Hematopoietic multipotent progenitor cell treated with erythropoietin and hydrocortisone succinate and interleukin-3 and kit ligand, for 8 days (in vitro differentiated cells): ENCODE measurements at regions not wholly inside any gene's neighbourhood (a gene's known extent, or its start where the extent isn't known, plus 50 kb on each side); places are given as distances from the start of the nearest gene placed in this dataset.
"Not testable (repeated sequence)": the region's sequence is repeated elsewhere in the genome, so short reads cannot be mapped to it uniquely, and the experiment has no call there.

Experiments
- DNase-seq: peaks from one replicate; pipeline ENCODE4 v3.0.0-alpha.2; 2015

DNA sequence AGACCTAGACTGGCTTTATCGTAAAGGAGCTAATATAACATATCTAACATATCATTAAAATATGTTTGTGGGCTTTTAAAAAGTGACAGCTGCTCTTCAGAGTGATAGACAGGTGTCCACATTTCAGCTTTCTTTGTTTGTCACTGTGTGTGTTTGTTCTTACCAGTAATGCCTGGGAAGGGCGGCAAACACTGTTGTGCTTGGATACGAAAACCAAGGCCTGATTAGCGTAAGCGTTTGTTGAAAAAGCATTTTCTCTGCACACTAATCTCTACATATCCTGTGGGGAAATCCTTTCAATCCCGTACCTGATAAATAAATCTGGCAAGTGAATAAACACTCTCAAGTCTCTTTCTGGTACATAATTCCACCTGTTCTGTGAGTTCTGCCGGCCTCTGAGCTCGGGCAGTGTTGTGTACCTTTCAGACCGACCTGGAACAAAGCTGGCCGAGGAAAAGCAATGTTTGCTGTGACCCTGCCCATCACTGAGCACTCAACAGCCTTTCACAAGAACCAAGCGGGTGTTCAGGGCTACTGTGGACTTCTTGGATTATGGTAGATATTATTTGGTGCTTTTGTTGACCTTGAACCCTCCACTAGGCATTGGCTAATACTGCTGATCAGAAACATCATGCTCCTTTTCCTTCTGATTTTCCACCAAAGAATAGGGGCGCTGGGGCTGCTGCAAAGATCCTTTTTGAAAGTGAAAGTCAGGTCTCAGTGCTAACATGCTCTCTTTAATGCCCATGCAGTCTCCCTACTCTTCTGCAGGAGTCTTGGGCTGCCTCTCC lies 100.4 kb downstream of the CD83 start:
- DNase-seq = no peak

DNA sequence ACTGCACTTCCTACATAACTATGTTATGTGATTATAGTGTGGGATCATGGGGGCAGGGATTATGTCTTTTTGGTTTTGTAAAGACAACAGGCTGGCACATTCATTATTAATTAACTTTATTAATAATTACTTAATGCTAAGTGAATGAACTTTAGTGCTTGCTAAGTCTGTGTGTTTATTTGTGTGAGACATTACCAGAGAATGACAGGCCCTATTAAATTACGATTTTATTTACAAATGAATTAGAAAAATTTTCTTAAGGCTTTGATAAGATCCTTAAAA lies 100.9 kb downstream of the CD83 start:
- no peak for DNase-seq

DNA sequence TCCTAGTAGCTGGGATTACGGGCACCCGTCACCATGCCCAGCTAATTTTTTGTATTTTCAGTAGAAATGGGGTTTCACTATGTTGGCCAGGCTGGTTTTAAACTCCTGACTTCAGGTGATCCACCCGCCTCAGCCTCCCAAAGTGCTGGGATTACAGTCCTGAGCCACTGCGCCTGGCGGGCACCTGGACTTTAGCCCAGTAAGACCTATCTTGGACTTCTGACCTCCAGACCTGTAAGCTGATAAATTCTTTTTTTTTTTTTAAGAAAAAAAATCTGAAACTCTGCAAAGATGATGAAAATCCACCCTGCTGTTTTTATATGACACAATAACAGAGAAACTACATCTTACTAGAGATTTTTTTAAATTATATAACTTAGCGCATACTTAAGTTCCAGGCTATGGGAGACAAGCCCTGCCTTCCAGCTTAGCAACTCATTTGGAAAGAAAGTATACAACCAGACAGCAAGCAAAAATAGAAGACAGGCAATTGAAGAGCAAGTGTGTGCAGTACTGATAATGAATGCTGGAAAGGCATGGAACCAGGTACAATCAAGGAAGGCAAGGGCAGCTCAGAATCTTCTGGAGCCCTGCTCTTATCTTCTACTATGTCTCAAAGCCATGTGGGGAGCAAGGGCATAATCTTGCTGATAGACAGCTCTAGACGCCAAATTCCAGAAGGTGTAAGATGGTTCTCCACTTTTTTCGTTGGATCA lies 104.2 kb downstream of the CD83 start:
- no peak for DNase-seq

DNA sequence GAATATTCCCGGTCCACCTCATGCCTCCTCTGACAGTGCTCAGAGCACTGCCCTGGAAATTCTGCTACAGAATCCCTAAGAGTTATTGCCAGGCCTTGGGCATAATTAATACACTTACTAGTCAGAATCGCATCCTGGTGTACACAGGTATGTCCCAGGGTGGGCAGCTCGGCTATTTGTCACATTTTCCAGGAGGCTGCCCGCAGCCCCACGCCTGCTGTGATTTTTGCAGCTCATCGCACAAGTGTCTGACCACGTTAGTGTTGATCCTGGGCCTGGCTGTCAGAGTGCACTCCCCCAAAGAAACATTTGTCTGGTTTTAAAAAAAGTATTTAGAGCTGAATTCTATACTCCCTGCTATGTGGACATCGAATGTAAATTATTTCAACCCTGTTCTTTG lies 105.4 kb downstream of the CD83 start:
- no peak for DNase-seq

DNA sequence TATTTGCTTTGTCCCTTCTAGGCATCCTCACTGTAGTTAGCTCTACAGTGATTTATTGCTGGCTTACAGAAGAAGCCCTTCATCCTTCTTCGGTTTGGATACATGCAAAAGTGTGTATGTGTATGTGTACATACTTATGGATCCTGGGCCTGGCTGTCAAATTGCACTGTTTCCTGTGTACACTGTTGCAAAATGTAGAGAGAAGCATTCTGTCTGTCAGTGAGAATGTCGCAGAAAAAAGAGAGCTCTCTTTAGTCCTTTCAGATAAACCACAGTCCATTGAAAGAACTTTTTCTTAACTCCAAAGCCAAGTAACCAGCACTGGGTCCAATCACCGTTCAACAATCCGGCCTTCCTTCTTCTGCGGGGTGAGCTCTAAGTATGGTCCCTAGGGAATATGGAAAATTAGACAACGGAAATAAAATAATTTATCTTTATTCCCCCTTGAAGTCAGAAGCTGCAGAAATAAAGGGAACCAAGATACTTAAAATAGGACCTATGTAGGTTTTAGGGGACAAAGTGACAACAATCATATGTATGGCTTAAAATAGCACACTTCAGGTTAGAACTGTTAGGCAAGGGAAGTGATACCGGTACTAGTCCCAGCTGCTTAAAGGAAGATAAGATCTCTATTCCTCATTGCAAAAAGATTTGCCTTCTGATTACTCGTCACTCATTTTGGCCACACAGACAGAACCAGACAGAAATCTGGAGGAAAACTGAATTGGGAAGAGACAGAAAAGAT lies 107.0 kb downstream of the CD83 start:
- no peak for DNase-seq

DNA sequence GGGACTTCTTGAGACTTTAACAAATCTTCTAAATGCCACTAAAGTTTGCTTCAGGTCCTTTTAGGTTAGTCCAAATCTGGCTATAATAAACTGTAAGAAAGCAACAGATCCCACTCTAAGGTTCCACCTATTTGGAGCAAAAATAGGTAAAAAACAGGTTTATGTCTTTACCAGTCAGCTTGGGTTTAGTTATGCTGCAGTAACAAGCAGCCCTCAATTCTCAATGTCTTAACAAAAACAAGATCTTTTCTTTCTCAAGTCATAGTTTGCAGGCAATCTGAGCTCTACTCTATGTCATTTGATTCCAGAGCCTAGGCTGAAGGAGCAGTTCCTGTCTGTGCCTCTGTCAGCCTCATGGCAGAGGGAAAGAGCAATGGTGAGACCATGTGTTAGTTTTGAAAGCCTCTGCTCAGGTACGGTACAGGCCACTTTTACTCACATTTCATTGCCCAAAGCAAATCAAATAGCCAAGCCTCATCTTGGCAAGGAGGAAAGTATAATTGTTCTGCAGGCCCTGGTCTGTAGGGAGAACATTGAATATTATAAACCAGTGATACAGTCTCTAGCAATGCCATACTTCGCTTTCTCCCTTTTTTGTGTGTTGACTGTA lies 108.6 kb downstream of the CD83 start:
- DNase-seq = no peak

DNA sequence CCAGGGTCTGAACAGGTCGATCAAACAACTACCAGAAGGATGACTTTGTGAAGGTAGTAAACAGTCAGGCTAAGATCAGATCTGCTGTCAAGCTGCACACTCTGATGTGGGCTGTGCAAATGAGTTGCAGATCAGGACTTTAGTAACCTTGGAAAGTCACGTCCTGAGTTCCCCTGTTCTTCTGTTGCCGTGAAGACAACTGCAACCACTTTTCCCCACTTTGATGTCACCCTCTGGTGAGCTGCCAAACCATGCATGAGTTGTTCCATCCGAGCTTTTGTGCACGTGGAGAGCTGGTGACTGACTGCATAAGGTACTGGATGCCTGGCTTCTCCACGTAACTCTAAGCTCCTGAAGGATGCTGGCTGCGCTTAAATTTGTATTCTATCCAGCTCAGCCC lies 111.0 kb downstream of the CD83 start:
- no peak for DNase-seq

DNA sequence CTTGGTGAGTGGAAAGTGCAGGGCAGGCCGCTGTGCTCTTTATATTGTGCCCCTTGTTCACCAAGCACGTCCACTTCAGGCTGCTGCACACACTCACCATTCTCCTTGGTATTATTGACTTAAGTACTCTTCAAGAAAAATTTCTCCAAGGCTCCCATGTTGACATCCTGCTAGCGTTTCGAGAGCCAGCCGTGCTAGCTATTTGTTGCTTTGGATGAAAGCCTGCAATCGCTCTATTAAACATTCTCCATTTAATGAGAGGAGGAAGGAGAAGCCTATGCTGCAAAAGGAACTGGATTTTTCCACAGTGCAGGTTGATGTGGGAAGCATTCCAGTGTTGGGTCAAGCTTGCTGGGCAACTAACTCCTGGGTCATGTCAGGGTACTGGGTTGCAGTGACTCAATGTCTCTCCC lies 113.5 kb downstream of the CD83 start:
- DNase-seq = no peak

DNA sequence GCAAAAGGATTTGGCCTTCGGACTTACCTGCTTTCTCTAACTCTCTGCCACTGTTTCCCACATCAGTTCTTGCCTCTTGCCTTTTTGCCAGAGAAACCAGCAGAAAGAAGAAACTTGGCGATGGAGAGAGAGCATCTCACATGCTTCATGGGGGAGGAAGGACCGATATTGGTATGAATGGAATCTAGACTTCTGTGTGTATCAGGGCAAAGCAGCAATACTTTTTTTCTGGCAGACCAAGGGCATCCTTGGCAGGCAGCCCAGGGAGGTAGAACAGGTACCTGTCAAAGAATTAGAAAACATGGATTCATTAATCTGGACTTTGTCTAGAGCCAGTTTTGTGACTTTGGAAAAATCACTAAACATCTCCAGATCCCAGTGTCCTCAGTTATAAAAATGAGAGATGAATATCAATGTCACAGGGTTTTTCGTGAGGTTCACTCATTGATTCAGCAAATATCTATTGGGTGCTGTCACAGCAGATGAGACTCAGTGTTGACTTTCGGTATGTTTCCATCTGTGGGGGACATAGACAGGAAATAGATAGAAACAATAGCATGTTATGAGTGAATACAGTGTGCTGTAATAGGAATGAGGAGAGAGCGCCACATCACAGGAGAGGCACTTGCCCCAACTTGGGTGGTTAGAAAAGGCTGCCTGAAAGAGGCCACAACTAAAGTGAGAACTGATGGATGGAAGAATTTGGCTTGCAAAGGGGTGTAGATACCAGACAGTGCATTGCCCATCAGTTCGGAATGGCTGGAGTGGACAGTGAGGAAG lies 114.1 kb downstream of the CD83 start:
- no peak for DNase-seq

DNA sequence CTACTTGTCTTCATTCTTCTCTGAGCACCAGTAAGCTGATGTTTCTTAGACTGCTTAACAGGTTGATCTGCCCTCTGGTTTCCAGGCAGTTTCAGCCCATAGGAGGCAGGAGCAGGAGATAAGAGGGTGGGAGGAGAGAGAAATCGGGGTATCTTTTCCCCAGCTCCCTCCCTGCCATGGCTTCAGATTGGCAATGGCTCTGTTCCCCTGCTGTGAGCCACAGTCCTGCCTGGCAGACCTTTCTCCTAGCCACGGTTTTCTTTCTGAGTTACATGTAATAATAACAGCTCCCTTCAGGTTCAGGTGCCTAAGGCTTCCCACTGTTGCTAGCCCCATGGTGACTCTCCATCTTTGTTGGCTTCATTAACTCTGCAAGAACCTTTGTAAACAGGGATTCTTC lies 115.3 kb downstream of the CD83 start:
- no peak for DNase-seq

DNA sequence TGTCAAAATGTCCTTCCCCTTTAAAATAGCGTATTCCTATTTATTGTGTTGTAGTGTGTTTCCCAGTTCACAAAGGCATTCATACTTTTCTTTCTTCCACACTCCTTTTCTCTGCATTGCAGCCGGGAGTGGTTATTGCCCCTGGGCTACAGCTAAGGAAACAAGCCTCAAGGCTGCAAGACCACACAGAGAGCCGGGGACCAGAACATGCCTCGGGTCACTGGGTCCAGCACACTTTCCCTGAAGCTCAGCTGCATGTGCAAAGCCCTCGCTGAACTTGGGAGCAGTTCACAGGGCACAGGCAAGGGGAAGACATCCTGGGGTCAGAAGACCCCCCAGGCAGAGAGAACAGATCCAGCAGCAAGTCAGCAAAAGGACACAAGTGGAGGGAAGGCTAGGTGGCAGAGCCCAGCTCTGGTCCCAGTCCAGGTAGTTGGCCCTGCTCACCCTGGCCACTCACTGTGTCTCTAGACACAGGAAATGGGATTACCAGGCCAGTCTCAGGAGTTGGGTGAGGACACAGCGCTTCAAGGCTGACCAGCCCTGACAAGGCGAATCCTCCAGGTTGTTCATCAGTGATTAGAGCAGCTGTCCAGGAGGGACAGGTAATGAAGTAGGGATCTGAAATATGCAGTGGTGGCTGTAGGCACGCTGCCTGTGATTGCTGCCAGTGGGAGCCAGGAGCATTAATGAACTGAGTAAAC lies 118.2 kb downstream of the CD83 start:
- DNase-seq = no peak

DNA sequence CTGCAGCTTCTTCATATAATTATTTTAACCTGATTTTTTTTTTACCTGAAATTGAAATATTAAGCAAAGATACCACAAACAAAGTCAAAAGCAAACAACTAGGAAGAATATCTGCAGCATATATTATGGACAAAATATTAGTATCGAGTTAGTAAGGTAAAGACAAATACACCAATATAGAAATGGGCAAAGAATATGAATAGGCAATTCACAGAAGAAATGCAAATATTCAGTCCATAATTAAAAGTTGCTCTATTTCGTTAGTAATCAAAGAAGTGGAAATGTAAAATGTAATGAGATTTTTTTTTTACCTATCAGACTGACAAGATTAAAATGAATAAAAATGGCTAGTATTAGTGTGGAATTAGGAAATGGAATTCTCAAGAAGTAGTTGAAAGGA lies 121.5 kb downstream of the CD83 start:
- no peak for DNase-seq

DNA sequence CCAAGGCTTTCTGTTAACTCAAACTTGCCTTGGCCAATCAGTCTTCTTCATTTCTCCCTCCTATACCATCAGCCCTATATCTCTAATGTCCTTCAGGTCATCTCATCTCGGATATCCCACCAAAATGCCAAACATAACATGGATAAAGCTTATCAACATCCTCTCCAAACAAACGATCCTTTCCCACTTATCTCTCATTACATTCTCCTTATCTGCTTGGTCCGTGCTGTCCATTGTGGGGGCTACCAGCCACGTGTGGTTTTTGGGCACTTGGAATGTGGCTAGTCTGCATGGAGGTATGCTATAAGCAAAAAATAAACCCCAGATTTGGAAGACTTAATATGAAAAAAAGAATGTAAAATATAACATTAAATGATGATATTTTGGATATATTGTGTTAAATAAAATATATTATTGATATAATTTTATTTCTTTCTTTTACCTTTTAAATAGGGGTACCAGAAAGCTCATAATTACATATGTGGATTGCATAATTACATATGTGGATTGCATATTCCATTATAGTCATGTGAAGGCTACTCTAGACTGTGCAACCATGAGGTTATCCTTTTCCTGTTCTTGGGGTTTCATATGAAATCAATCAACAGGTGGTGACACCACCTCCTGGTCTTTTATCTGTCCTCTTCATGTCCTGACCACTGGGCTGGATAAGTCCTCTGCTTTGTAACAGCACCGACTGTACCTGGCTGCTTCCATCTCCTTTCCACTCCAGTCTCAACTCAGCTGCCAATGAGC lies 123.0 kb downstream of the CD83 start:
- peak; percentile 9 for DNase-seq

DNA sequence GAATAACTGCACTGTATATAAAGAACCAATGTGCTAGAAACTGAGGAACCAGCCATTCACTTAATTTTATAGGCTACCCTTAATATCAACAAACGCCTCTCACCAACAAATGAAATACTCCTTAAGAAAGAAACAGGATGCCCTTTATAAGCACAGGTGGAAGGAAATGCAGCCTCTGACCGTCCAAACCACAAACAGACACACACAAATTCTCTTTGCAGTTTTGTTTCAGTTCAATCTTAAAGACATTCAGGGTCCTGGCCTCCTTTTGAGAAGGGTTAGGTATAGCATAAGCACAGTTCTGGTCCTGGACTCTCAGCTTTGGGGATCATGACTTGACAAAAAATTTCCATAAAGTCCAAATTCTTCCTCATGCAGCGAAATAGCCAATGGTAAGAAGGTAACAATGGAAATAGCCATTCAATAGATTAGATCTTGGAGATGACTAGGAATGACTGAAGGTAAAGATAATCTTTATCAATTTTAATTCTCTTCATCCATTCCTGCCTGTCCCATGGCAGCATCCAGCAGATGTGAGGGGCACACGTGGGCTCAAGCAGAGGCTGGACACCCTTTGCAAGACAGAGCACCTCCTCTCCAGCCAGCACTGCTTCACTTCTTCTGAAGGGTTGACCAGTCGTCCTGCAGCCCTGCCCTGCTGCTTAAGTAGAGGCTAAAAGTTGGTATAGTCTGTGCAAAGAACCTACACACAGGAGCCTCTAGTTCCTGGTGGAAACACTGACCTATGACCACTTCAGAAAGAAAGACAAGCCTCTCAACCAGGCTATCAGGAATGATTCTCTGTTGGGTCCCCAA lies 123.9 kb downstream of the CD83 start:
- DNase-seq = no peak

DNA sequence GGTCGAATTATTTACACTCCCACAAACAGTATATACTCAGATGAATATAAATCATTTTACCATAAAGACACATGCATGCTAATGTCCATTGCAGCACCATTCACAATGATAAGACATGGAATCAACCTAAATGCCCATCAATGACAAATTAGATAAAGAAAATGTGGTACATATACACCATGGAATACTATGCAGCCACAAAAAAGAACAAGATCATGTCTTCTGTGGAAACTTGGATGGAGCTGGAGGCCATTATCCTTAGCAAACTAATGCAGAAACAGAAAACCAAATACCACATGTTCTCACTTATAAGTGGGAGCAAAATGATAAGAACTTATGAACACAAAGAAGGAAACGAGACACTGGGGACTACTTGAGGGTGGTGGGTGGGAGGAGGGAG lies 125.3 kb downstream of the CD83 start:
- not testable (repeated sequence) for DNase-seq

DNA sequence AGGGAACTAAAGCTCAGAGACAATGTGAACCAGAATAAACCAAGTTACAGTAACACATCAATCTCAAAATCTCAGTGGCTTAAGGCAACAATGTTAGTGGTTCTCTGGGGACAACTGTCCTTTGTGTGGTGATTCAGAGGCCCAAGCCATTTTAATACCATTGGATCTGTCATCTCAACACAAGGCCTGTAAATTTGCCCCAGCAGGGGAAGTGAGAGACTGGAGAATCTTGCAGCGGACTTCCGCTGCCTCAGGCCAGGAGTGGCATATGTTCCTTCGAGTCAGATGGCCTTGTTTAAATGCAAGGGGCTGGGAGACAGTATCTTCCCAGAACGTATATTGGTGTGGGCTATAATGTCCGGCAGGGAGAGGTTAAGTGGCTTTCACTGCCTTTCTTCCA lies 126.0 kb downstream of the CD83 start:
- no peak for DNase-seq

DNA sequence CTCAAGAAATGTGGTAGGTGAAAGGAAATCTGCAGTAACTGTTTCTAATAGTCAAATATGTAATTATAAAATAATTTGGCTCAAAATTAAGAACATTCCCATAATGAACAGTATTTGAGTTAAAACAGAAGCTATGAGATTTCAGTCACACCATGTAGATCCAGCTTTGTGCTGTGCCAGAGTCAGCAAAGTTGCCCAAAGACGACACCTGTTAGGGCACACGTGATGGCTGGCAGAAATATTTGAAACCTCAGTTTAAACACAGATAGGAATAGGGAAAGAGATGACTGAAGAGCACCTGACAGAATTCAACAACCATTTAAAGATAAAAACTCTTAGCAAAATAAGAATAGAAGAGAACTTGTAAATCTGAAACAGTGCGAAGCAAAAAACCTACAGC lies 129.3 kb downstream of the CD83 start:
- DNase-seq = no peak

DNA sequence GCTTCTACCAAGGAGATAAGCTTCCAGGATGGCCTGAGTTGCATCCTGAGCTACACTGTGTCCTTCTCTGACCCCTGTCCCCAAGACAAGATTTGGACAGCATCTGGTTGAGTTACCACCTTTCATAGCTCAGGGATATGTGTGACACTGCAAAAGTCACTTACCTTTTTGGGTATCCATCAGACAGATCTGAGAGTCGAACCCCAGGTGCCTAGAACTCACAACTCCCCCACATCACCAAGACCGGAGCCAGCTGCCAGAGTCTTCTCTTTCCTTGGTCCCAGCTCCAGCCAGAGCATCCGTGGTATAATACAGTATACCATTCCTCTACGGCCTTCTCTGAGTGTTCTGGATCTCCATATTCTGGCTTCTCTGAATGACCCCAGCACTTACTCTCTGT lies 133.0 kb downstream of the CD83 start:
- no peak for DNase-seq

DNA sequence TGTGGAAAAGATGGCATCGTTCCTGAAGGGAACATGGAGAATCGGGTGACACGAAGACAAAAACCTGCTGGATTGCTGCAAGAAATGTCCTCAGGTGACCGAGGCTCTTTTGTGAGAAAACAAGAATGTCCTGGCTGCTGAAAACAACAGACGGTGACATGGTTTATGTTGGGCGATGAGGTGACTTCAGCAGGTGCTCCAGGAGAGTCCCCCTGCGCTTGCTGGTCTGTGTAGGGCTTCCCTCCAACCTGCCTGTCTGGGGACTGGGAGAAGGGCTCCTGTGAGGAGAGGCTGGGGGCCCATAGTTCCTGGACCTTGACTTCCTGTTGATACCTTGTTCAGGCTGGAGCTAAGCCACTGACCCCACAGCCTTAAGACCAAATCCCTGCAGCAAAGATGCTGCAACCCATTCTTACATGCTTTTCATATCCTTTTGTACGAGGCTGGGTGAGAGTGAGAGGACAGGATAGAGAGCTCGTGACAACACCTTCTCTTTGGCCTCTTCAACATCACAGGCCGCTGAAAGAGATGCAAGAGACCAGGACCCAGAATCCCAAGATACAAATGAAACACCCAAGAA lies 134.8 kb downstream of the CD83 start:
- no peak for DNase-seq

DNA sequence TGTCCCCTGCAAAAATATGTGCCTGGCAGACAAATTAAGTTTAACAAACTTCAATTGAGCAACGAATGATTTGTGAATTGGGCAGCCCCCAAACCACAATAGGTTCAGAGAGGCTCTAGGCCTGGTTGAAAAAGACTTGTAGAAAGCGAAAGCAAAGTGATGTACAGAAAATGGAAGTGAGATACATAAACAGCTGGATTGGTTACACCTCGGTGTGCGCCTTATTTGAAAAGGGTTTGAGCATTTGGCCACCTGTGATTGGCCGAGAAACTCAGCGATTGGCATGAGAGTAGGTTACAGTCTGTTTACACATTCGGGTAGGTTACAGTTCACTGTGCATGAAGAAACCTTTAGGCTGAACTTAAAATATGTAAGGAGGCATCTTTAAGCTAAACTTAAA lies 136.9 kb downstream of the CD83 start:
- no peak for DNase-seq
